Erythroblast (primary cell): ENCODE measurements at regions not wholly inside any gene's neighbourhood (a gene's known extent, or its start where the extent isn't known, plus 50 kb on each side); places are given as distances from the start of the nearest gene placed in this dataset.

Experiments
- GATA1 ChIP-seq: IDR thresholded peaks from 2 replicates; pipeline ENCODE4 v1.6.1; 2011; ENCODE audit warnings: low read depth, mild to moderate bottlenecking, control low read depth, low read length, moderate library complexity
- POLR2A ChIP-seq: IDR thresholded peaks from 2 replicates; pipeline ENCODE4 v1.6.1; 2011; ENCODE audit warnings: mild to moderate bottlenecking, low read length

DNA sequence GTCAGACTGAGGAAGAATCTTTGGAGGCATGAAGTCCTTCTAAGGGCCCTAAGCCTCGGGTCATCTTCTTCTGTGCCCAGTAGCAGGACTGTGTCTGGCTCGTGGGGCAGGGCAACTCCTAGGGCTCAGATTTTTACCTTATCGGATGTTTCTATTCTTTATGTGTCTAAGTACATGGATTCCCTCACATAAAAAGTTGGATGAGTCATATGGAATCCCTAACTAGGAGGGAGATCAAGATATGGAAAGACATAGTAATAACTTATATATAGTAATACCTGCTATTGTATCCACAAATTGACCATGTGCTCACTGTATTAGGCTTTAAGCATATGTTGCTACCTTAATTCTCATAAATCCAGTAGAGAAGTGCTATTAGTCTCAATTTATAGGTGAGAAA lies 364.5 kb upstream of the CAMK1G start:
- TF ChIP-seq POLR2A = no peak
- no peak for TF ChIP-seq GATA1
